ENCODE measurements at regions not wholly inside any gene's neighbourhood (a gene's known extent, or its start where the extent isn't known, plus 50 kb on each side); places are given as distances from the start of the nearest gene placed in this dataset.
A peak's percentile ranks its signal among the peaks of the same experiment; 100 is the strongest.

- H3K27ac ChIP-seq (ENCODE audit: insufficient read depth, low read depth, low read length): peak overlapping the region; percentile 95
- POLR2A ChIA-PET: no interaction called here
- intact Hi-C loops (cut with micrococcal nuclease): loop anchor here (5.0 kb wide), 1 partner anchor 996 kb away; no protein-coding TSS in a partner anchor
Measured at GRCh38 chr2:57182916-57183315, 863.7 kb upstream of the VRK2 start.

More at GRCh38 chr2:57182916-57183315, 863.7 kb upstream of the VRK2 start:
- no peak overlapping the region for H3K4me2 ChIP-seq (ENCODE audit: insufficient read depth, low read length)
- H3K4me1 ChIP-seq (ENCODE audit: control insufficient read depth, extremely low read depth, insufficient read depth, low read length): peaks cover 42% of the 10 kb centered on the region
- FAIRE-seq (no peak), DNase-seq (ENCODE audit: low read depth, low spot score) (peak; percentile 28)
- no peaks in the 10 kb centered on the region for H3K9me1 ChIP-seq (replicated peaks; ENCODE audit: control insufficient read depth, extremely low read depth, insufficient read depth, low read length)
- H3K79me2 ChIP-seq (ENCODE audit: control insufficient read depth, insufficient read depth, low read length): no peaks in the 10 kb centered on the region
- no peak overlapping the region for H3K4me3 ChIP-seq (replicated peaks in 1 of 3; ENCODE audit: insufficient read depth in 1 of 3, low read depth in 1 of 3, low read length in 3 of 3)
- no peak overlapping the region for H3K9ac ChIP-seq (replicated peaks; ENCODE audit: extremely low read depth, insufficient read depth, low read length)
- H2AFZ ChIP-seq (ENCODE audit: low read depth, low read length): peak overlapping the region; percentile 51
- dilution Hi-C loops (cut with MboI; ENCODE audit: extremely low pct_ligation_motif_present, low sequenced_read_pairs): no loop called here
- TF ChIP-seq EZH2 (IDR thresholded peaks at IDR 0.05; ENCODE audit: borderline replicate concordance, low read depth, low read length, severe bottlenecking) (no peak), CTCF (IDR thresholded peaks at IDR 0.05; ENCODE audit: extremely low read depth in 1 of 2, insufficient read depth in 1 of 2, low read depth in 1 of 2, low read length in 2 of 2) (no peak), POLR2AphosphoS5 (IDR thresholded peaks at IDR 0.05; ENCODE audit: insufficient read depth, low read depth, low read length) (no peak), MAX (IDR thresholded peaks at IDR 0.05; ENCODE audit: insufficient read depth, insufficient read length) (no peak), POLR2A (IDR thresholded peaks at IDR 0.05; ENCODE audit: low read depth, low read length) (no peak), FOS (IDR thresholded peaks at IDR 0.05; ENCODE audit: borderline replicate concordance, insufficient read depth, low read length) (no peak), GATA2 (IDR thresholded peaks at IDR 0.05; ENCODE audit: insufficient read depth, insufficient read length, low read depth, low read length) (no peak), JUN (IDR thresholded peaks at IDR 0.05; ENCODE audit: borderline replicate concordance, insufficient read depth, insufficient read length, low read depth) (no peak), MYC (IDR thresholded peaks at IDR 0.05; ENCODE audit: low read depth, low read length) (no peak)
- H3K36me3 ChIP-seq (ENCODE audit: control insufficient read depth in 2 of 2, extremely low read depth in 1 of 2, insufficient read depth in 2 of 2, low read length in 2 of 2): no peaks in the 10 kb centered on the region
- H4K20me1 ChIP-seq (replicated peaks; ENCODE audit: control insufficient read depth, extremely low read depth, insufficient read depth, low read length): no peaks in the 10 kb centered on the region
- no peaks in the 10 kb centered on the region for H3K27me3 ChIP-seq (ENCODE audit: control insufficient read depth in 2 of 2, insufficient read depth in 2 of 2, low read length in 2 of 2)
- BruUV-seq (replicated peaks): no TSS peak
- no peaks in the 10 kb centered on the region for H3K9me3 ChIP-seq (replicated peaks; ENCODE audit: control insufficient read depth, insufficient read depth, low read length)
- CTCF ChIA-PET: no interaction called here

All from endothelial cell of umbilical vein (primary cell).